ENCODE measurements at regions not wholly inside any gene's neighbourhood (a gene's known extent, or its start where the extent isn't known, plus 50 kb on each side); places are given as distances from the start of the nearest gene placed in this dataset.
"Not testable (repeated sequence)": the region's sequence is repeated elsewhere in the genome, so short reads cannot be mapped to it uniquely, and the experiment has no call there.

- no peak overlapping the region for H3K4me3 ChIP-seq
- DNase-seq = no peak
- intact Hi-C loops (cut with DNase I; ENCODE audit: low total_unique reads) = no loop called here
Observed at GRCh38 chr12:91704446-91704845, 441.2 kb downstream of the BTG1 start.

GRCh38 chr12:91703491-91704283 lies 442.0 kb downstream of the BTG1 start:
- Histone ChIP-seq H3K27ac (peak overlapping the region; percentile 33 to 34), H3K36me3 (no peaks in the 10 kb centered on the region), H3K9me3 (no peaks in the 10 kb centered on the region), H3K27me3 (no peaks in the 10 kb centered on the region), H3K4me3 (no peak overlapping the region), H3K4me1 (no peaks in the 10 kb centered on the region)
- TF ChIP-seq CTCF (IDR thresholded peaks at IDR 0.05) (no peak), POLR2A (IDR thresholded peaks at IDR 0.05) (no peak)
- intact Hi-C loops (cut with DNase I; ENCODE audit: low total_unique reads) = no loop called here
- DNase-seq = no peak

More at GRCh38 chr12:91704446-91704845, 441.2 kb downstream of the BTG1 start:
- Histone ChIP-seq H3K36me3 (no peaks in the 10 kb centered on the region), H3K9me3 (no peaks in the 10 kb centered on the region), H3K4me1 (no peaks in the 10 kb centered on the region), H3K27me3 (no peaks in the 10 kb centered on the region), H3K27ac (peak overlapping the region; percentile 33 to 34)
- no peak for TF ChIP-seq POLR2A (IDR thresholded peaks at IDR 0.05)
- no peak for TF ChIP-seq CTCF (IDR thresholded peaks at IDR 0.05)

- intact Hi-C loops (cut with DNase I; ENCODE audit: low total_unique reads) = no loop called here
- Histone ChIP-seq H3K4me3 (no peak overlapping the region), H3K4me1 (no peaks in the 10 kb centered on the region), H3K9me3 (no peaks in the 10 kb centered on the region), H3K36me3 (no peaks in the 10 kb centered on the region), H3K27ac (no peak overlapping the region), H3K27me3 (no peaks in the 10 kb centered on the region)
- TF ChIP-seq CTCF (IDR thresholded peaks at IDR 0.05) (no peak), POLR2A (IDR thresholded peaks at IDR 0.05) (no peak)
- no peak for DNase-seq
Observed at GRCh38 chr12:91702843-91703425, 442.7 kb downstream of the BTG1 start.

GRCh38 chr12:91695964-91696363 lies 449.7 kb downstream of the BTG1 start:
- Histone ChIP-seq H3K4me1 (no peaks in the 10 kb centered on the region), H3K27me3 (no peaks in the 10 kb centered on the region), H3K27ac (no peak overlapping the region), H3K9me3 (no peaks in the 10 kb centered on the region), H3K36me3 (no peaks in the 10 kb centered on the region), H3K4me3 (no peak overlapping the region)
- intact Hi-C loops (cut with DNase I; ENCODE audit: low total_unique reads) = no loop called here
- no peak for TF ChIP-seq POLR2A (IDR thresholded peaks at IDR 0.05)
- no peak for TF ChIP-seq CTCF (IDR thresholded peaks at IDR 0.05)
- no peak for DNase-seq

GRCh38 chr12:91695406-91695805 lies 450.2 kb downstream of the BTG1 start:
- H3K9me3 ChIP-seq; intact Hi-C loops (cut with DNase I; ENCODE audit: low total_unique reads); H3K36me3 ChIP-seq; H3K4me1 ChIP-seq; H3K27me3 ChIP-seq; DNase-seq; H3K4me3 ChIP-seq; H3K27ac ChIP-seq: not testable (repeated sequence)

Data from uterus (tissue), 3 donors.